Muscle of leg (tissue), 3 donors: ENCODE measurements at regions not wholly inside any gene's neighbourhood (a gene's known extent, or its start where the extent isn't known, plus 50 kb on each side); places are given as distances from the start of the nearest gene placed in this dataset.

Experiments used
- DNase-seq: peaks from one replicate; pipeline ENCODE4 v3.0.0; 2013
- H3K27ac ChIP-seq: one replicate; pipeline ENCODE4 v1.5.1; 2013; ENCODE audit warnings: mild to moderate bottlenecking, low read length, control low read depth
- H3K27me3 ChIP-seq: one replicate; pipeline ENCODE4 v1.6.1; 2013; ENCODE audit warnings: low read length; ENCODE audit not compliant: control insufficient read depth, insufficient read depth
- H3K36me3 ChIP-seq: one replicate; pipeline ENCODE4 v1.6.1; 2013; ENCODE audit warnings: low read length; ENCODE audit not compliant: control insufficient read depth, insufficient read depth
- H3K4me1 ChIP-seq: one replicate; pipeline ENCODE4 v1.6.1; 2013; ENCODE audit warnings: low read length; ENCODE audit not compliant: control insufficient read depth, insufficient read depth
- H3K4me3 ChIP-seq: one replicate; pipeline ENCODE4 v1.5.1; 2013; ENCODE audit warnings: low read length, control low read depth
- H3K9me3 ChIP-seq: replicated peaks from 2 replicates; pipeline ENCODE4 v1.6.1; 2013; ENCODE audit warnings: low read depth, low read length; ENCODE audit not compliant: control insufficient read depth
- WGBS: methylation state at CpG from one replicate; pipeline ENCODE4 v1.1.5; 2013; ENCODE audit warnings: missing lambda C conversion rate; ENCODE audit not compliant: insufficient coverage; 5-methylcytosine and 5-hydroxymethylcytosine counted together

DNA sequence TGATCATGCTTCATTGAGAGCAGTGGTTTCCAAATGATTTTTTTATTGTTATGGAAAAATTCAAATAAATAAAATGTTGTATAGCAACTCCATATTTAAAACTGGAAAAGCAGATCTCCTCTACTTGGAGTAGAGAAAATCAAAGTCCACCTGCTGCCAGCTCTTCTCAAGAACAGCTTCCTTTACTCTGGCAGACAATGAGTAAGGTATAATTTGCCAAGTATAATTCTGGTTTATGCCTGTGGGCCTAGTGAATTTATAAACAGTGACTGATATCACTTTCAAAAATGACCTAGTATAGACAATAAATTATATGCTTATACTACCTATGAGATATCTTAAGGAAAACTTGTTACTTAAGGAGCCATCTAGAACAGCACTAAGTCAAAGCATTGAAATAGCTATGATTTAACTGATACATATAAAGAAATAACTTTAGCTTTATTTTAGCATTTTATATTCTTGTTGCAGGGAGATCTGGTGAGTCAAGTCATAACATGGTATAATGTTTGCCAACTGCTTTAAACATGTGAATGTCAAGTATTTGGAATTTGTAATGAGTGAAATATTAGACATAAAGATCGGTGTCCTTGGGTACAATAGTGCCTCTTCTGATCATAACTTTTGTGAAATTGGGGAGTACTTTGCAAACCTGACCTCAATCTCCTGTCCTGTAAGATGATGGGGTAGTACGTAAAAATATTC, 1389.1 kb upstream of the PIK3C3 start:
- Histone ChIP-seq H3K4me1 (no peaks in the 10 kb centered on the region), H3K9me3 (no peaks in the 10 kb centered on the region), H3K27me3 (no peaks in the 10 kb centered on the region), H3K36me3 (no peaks in the 10 kb centered on the region), H3K27ac (no peak overlapping the region), H3K4me3 (no peak overlapping the region)
- no CpG with 5 or more reads among the region's 2 CpGs for WGBS
- no peak for DNase-seq

DNA sequence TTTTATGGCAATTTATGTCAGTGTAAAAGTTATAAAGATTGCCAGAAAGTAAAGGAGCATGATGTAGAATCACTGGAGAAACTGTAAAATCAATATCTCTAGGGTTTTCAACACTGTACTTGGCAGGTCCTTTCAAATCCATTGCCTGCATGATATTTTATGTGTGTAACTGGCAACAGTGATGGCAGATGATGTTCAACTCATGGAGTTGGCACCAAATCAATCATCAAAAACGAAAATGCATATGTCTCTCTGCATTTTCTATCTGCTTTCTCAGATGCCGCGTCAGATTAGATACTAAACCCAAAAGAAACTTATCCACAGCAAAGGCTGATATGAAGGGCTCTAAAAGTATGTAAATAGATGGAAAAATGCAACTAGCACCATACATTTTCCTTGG, 1395.5 kb upstream of the PIK3C3 start:
- Histone ChIP-seq H3K4me3 (no peak overlapping the region), H3K36me3 (no peaks in the 10 kb centered on the region), H3K27ac (no peak overlapping the region), H3K27me3 (no peaks in the 10 kb centered on the region), H3K9me3 (no peaks in the 10 kb centered on the region), H3K4me1 (no peaks in the 10 kb centered on the region)
- peak; percentile 44 for DNase-seq
- no CpG with 5 or more reads among the region's 3 CpGs for WGBS

- no peaks in the 10 kb centered on the region for H3K4me1 ChIP-seq
- H3K27ac ChIP-seq = no peak overlapping the region
- no peaks in the 10 kb centered on the region for H3K36me3 ChIP-seq
- no peaks in the 10 kb centered on the region for H3K27me3 ChIP-seq
- 80% methylated on average over 1 of the region's 5 CpGs for WGBS
- DNase-seq = no peak
- H3K4me3 ChIP-seq = no peak overlapping the region
- no peaks in the 10 kb centered on the region for H3K9me3 ChIP-seq
Measured at GRCh38 chr18:40558706-40559392, 1396.2 kb upstream of the PIK3C3 start.

DNA sequence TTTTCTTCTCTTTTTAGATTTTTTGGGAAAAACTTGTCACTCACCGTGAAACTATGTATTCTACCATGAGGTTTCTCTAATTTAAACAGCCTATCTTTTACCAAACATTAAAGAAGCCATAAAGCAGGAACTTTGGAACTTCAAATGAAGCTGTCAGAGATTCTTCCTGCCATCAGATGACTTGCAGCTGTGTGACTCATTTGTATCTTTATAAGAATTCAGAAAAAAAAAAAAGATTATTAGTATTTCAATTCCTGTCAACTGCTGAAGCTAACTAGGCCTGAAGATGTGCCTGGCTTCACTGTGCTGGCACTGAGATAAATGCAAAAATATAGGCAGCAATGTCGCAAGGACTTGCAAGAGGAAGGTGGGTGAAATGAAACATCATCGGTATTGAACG, 1399.1 kb upstream of the PIK3C3 start:
- Histone ChIP-seq H3K27ac (no peak overlapping the region), H3K36me3 (no peaks in the 10 kb centered on the region), H3K9me3 (no peaks in the 10 kb centered on the region), H3K27me3 (no peaks in the 10 kb centered on the region), H3K4me1 (no peaks in the 10 kb centered on the region), H3K4me3 (no peak overlapping the region)
- WGBS = no CpG with 5 or more reads among the region's 4 CpGs
- DNase-seq = no peak

DNA sequence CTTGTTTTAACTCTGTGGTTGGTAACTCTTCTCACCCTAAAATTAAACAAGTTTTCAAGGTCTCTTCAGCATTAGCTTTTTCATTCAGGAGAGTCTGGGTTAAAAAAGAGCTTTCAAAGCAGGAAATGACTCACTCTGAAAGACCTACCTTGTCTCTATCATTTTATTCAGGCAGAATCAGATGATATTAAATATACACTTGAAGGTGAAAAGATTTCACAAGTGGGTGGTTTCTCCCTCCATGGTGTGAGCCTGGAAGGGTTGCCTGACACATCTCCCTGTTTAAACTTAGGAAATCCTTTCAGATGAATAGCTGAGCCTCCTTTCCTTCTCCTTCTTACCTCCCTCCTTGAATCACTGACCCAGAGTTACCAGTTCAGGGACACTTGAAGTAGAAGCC, 1402.0 kb upstream of the PIK3C3 start:
- Histone ChIP-seq H3K9me3 (no peaks in the 10 kb centered on the region), H3K27ac (no peak overlapping the region), H3K4me1 (no peaks in the 10 kb centered on the region), H3K4me3 (no peak overlapping the region), H3K27me3 (no peaks in the 10 kb centered on the region), H3K36me3 (no peaks in the 10 kb centered on the region)
- DNase-seq = no peak

DNA sequence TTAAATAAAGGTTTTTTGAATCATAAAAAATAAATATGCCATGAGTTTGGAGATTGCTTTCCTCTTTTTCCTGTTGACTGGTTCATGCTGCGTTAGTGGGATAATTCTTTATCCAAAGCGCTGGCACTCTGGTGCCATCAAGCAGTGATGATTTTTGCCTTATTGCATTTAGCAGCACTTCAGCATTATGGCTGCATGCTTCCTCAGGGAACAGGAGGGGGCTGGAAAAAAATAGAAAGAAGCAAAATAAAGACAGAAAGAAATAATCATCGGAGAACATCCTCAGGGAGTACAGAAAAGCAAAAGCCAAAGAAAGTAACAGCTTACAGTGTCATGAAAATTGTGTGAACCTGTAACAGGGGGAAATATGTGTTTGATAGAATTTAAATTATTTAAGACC, 1408.2 kb upstream of the PIK3C3 start:
- Histone ChIP-seq H3K9me3 (no peaks in the 10 kb centered on the region), H3K4me3 (no peak overlapping the region), H3K4me1 (no peaks in the 10 kb centered on the region), H3K36me3 (no peaks in the 10 kb centered on the region), H3K27me3 (no peaks in the 10 kb centered on the region), H3K27ac (no peak overlapping the region)
- 33% methylated on average over 1 of the region's 3 CpGs for WGBS
- peak; percentile 29 for DNase-seq

- no peak for DNase-seq
- WGBS = no CpG with 5 or more reads among the region's 2 CpGs
- H3K9me3 ChIP-seq = no peaks in the 10 kb centered on the region
- no peak overlapping the region for H3K4me3 ChIP-seq
- H3K4me1 ChIP-seq = no peaks in the 10 kb centered on the region
- no peaks in the 10 kb centered on the region for H3K36me3 ChIP-seq
- H3K27ac ChIP-seq = no peak overlapping the region
- no peaks in the 10 kb centered on the region for H3K27me3 ChIP-seq
Measured at GRCh38 chr18:40534723-40535122, 1420.3 kb upstream of the PIK3C3 start.

DNA sequence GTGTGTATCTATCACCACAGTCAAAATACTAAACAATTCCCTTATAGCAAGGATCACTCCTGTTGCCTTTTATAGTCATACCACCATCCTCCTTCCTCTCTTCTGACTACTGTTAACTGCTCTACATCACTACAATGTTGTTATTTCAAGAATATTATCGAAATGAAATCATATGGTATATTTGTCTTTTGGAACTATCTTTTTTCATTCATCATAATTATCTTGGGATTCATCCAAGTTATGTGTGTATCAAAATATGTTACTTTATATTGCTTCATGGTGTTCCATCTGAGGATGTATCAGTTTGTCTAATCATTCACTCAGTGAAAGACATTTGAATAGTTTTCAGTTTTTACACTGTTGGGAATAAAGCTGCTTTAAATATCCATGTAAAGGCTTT, 1423.0 kb upstream of the PIK3C3 start:
- WGBS = no CpG with 5 or more reads among the region's 1 CpG
- Histone ChIP-seq H3K27ac (no peak overlapping the region), H3K27me3 (no peaks in the 10 kb centered on the region), H3K4me1 (no peaks in the 10 kb centered on the region), H3K4me3 (no peak overlapping the region), H3K36me3 (no peaks in the 10 kb centered on the region), H3K9me3 (no peaks in the 10 kb centered on the region)
- DNase-seq = no peak

GRCh38 chr18:40531051-40531450, 1424.0 kb upstream of the PIK3C3 start:
- WGBS = no CpG with 5 or more reads among the region's 2 CpGs
- Histone ChIP-seq H3K27ac (no peak overlapping the region), H3K4me1 (no peaks in the 10 kb centered on the region), H3K9me3 (no peaks in the 10 kb centered on the region), H3K36me3 (no peaks in the 10 kb centered on the region), H3K4me3 (no peak overlapping the region), H3K27me3 (no peaks in the 10 kb centered on the region)
- peak; percentile 28 for DNase-seq

DNA sequence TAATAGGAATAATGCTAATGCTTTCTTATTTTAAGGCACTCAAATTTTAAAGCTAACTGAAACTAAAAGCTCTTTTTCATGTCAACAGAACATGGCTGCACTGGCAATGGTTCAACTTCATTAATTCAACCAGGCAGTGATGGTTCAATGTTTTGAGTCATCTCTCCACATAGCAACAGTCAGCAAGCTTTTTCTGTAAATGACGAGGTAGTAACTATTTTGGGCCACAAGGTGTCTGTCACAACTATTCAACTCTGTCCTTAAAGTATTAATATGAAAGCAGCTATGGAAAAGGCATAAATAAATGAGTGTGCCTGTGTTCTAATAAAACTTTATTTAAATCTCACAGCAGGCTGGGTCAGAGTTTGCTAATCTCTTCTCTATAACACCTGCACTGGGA, 1425.6 kb upstream of the PIK3C3 start:
- Histone ChIP-seq H3K4me1 (no peaks in the 10 kb centered on the region), H3K27ac (no peak overlapping the region), H3K36me3 (no peaks in the 10 kb centered on the region), H3K27me3 (no peaks in the 10 kb centered on the region), H3K9me3 (no peaks in the 10 kb centered on the region), H3K4me3 (no peak overlapping the region)
- DNase-seq = no peak
- WGBS = no CpG with 5 or more reads among the region's 1 CpG
